ENCODE measurements at regions not wholly inside any gene's neighbourhood (a gene's known extent, or its start where the extent isn't known, plus 50 kb on each side); places are given as distances from the start of the nearest gene placed in this dataset.

DNA sequence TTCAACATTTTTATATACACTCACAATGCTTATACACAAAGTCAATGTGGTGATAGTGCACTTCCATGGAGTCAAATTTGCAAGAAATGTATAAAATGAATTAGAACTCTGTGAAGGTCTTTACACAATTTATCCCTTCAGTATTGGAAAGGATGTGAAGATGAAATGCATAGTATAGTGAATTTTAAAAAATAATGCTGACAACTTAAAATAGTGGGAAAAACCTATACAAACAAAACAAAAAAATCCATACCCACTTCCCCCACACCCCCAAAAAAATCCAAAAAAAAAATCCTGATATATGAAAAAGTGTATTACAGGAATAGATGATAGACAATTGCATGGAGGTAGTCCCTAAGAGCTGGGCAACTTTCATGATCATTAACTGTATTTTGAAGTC, 165.3 kb downstream of the HLX start:
- TF ChIP-seq, protein P1, sequence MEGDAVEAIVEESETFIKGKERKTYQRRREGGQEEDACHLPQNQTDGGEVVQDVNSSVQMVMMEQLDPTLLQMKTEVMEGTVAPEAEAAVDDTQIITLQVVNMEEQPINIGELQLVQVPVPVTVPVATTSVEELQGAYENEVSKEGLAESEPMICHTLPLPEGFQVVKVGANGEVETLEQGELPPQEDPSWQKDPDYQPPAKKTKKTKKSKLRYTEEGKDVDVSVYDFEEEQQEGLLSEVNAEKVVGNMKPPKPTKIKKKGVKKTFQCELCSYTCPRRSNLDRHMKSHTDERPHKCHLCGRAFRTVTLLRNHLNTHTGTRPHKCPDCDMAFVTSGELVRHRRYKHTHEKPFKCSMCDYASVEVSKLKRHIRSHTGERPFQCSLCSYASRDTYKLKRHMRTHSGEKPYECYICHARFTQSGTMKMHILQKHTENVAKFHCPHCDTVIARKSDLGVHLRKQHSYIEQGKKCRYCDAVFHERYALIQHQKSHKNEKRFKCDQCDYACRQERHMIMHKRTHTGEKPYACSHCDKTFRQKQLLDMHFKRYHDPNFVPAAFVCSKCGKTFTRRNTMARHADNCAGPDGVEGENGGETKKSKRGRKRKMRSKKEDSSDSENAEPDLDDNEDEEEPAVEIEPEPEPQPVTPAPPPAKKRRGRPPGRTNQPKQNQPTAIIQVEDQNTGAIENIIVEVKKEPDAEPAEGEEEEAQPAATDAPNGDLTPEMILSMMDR (IDR thresholded peaks at IDR 0.05; ENCODE audit: insufficient read depth, low read depth, low read length), result no peak
- TF ChIP-seq EZH2 (IDR thresholded peaks at IDR 0.05; ENCODE audit: insufficient read depth, low read length), result no peak

Data from astrocyte (in vitro differentiated cells and primary cell).